WTC11 (cell line): ENCODE measurements at regions not wholly inside any gene's neighbourhood (a gene's known extent, or its start where the extent isn't known, plus 50 kb on each side); places are given as distances from the start of the nearest gene placed in this dataset.

Experiments
- GRHL2 ChIP-seq: fragments of 250-450 bp; sonication (Bioruptor Pico); IDR thresholded peaks from 2 replicates; pipeline ENCODE4 v1.8.0; 2022; ENCODE audit warnings: mild to moderate bottlenecking, moderate library complexity; ENCODE audit not compliant: insufficient replicate concordance, severe bottlenecking
- ZBTB21 ChIP-seq: sonication (generic); formaldehyde crosslinking; IDR thresholded peaks from 2 replicates; pipeline ENCODE4 v1.8.1; 2023; ENCODE audit warnings: mild to moderate bottlenecking, missing genetic modification reagents, borderline replicate concordance
- ZNF121 ChIP-seq: sonication (generic); formaldehyde crosslinking; IDR thresholded peaks from 2 replicates; pipeline ENCODE4 v1.8.0; 2023; ENCODE audit warnings: missing genetic modification reagents
- ZNF138 ChIP-seq: sonication (generic); formaldehyde crosslinking; conservative IDR thresholded peaks from 2 replicates; pipeline ENCODE4 v1.8.1; 2022; ENCODE audit warnings: mild to moderate bottlenecking, moderate library complexity, missing genetic modification reagents
- TF ChIP-seq, protein P1 (sequence below): sonication (generic); formaldehyde crosslinking; IDR thresholded peaks from 2 replicates; pipeline ENCODE4 v1.8.0; 2022; ENCODE audit warnings: mild to moderate bottlenecking, missing genetic modification reagents
- TF ChIP-seq, protein P2 (sequence below): fragments of 200-600 bp; IDR thresholded peaks from 2 replicates; pipeline ENCODE4 v1.8.0; 2022; ENCODE audit warnings: antibody characterized with exemption
- TF ChIP-seq, protein P3 (sequence below): sonication (generic); formaldehyde crosslinking; conservative IDR thresholded peaks from 2 replicates; pipeline ENCODE4 v1.8.1; 2022; ENCODE audit warnings: mild to moderate bottlenecking, missing genetic modification reagents
- TF ChIP-seq, protein P4 (sequence below): sonication (generic); formaldehyde crosslinking; IDR thresholded peaks from 2 replicates; pipeline ENCODE4 v1.8.1; 2023; ENCODE audit warnings: mild to moderate bottlenecking, missing genetic modification reagents
- TF ChIP-seq, protein P5 (sequence below): sonication (generic); formaldehyde crosslinking; IDR thresholded peaks from 2 replicates; pipeline ENCODE4 v1.8.0; 2022; ENCODE audit warnings: mild to moderate bottlenecking, missing genetic modification reagents
- TF ChIP-seq, protein P6 (sequence below): sonication (generic); formaldehyde crosslinking; IDR thresholded peaks from 2 replicates; pipeline ENCODE4 v1.8.1; 2022; ENCODE audit warnings: low read depth, mild to moderate bottlenecking, moderate library complexity, missing genetic modification reagents, borderline replicate concordance

DNA sequence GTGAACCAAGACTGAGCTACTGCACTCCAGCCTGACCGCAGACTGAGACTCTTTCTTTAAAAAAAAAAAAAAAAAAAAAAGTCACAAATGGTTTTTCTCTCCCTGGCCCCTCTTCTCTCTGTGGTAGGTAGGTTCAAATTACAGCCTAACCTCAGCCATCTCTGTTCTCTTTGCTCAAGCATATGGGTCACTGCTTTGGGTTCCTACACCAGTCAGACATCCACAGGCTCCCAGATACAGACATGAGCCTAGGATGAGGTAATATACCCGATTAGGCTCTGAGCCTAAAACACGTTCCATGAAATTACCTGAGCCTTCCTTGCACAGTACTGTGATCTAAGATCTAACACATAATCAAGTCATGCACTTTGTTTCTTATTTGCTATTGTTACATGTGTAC lies 90.5 kb upstream of the JAK1 start:
- TF ChIP-seq, protein P1, sequence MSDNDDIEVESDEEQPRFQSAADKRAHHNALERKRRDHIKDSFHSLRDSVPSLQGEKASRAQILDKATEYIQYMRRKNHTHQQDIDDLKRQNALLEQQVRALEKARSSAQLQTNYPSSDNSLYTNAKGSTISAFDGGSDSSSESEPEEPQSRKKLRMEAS (CRISPR knock-in tag), result no peak
- TF ChIP-seq, protein P2, sequence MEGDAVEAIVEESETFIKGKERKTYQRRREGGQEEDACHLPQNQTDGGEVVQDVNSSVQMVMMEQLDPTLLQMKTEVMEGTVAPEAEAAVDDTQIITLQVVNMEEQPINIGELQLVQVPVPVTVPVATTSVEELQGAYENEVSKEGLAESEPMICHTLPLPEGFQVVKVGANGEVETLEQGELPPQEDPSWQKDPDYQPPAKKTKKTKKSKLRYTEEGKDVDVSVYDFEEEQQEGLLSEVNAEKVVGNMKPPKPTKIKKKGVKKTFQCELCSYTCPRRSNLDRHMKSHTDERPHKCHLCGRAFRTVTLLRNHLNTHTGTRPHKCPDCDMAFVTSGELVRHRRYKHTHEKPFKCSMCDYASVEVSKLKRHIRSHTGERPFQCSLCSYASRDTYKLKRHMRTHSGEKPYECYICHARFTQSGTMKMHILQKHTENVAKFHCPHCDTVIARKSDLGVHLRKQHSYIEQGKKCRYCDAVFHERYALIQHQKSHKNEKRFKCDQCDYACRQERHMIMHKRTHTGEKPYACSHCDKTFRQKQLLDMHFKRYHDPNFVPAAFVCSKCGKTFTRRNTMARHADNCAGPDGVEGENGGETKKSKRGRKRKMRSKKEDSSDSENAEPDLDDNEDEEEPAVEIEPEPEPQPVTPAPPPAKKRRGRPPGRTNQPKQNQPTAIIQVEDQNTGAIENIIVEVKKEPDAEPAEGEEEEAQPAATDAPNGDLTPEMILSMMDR, result no peak
- TF ChIP-seq GRHL2 (no peak), ZNF121 (CRISPR knock-in tag) (no peak), ZNF138 (CRISPR knock-in tag) (no peak), ZBTB21 (no peak)
- TF ChIP-seq, protein P3, sequence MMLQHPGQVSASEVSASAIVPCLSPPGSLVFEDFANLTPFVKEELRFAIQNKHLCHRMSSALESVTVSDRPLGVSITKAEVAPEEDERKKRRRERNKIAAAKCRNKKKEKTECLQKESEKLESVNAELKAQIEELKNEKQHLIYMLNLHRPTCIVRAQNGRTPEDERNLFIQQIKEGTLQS (CRISPR knock-in tag), result no peak
- TF ChIP-seq, protein P4, sequence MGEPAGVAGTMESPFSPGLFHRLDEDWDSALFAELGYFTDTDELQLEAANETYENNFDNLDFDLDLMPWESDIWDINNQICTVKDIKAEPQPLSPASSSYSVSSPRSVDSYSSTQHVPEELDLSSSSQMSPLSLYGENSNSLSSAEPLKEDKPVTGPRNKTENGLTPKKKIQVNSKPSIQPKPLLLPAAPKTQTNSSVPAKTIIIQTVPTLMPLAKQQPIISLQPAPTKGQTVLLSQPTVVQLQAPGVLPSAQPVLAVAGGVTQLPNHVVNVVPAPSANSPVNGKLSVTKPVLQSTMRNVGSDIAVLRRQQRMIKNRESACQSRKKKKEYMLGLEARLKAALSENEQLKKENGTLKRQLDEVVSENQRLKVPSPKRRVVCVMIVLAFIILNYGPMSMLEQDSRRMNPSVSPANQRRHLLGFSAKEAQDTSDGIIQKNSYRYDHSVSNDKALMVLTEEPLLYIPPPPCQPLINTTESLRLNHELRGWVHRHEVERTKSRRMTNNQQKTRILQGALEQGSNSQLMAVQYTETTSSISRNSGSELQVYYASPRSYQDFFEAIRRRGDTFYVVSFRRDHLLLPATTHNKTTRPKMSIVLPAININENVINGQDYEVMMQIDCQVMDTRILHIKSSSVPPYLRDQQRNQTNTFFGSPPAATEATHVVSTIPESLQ, result no peak
- TF ChIP-seq, protein P5, sequence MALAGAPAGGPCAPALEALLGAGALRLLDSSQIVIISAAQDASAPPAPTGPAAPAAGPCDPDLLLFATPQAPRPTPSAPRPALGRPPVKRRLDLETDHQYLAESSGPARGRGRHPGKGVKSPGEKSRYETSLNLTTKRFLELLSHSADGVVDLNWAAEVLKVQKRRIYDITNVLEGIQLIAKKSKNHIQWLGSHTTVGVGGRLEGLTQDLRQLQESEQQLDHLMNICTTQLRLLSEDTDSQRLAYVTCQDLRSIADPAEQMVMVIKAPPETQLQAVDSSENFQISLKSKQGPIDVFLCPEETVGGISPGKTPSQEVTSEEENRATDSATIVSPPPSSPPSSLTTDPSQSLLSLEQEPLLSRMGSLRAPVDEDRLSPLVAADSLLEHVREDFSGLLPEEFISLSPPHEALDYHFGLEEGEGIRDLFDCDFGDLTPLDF (CRISPR knock-in tag), result no peak
- TF ChIP-seq, protein P6, sequence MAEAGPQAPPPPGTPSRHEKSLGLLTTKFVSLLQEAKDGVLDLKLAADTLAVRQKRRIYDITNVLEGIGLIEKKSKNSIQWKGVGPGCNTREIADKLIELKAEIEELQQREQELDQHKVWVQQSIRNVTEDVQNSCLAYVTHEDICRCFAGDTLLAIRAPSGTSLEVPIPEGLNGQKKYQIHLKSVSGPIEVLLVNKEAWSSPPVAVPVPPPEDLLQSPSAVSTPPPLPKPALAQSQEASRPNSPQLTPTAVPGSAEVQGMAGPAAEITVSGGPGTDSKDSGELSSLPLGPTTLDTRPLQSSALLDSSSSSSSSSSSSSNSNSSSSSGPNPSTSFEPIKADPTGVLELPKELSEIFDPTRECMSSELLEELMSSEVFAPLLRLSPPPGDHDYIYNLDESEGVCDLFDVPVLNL, result no peak
